IMR-90 (cell line): ENCODE measurements at regions not wholly inside any gene's neighbourhood (a gene's known extent, or its start where the extent isn't known, plus 50 kb on each side); places are given as distances from the start of the nearest gene placed in this dataset.
"Not testable (repeated sequence)": the region's sequence is repeated elsewhere in the genome, so short reads cannot be mapped to it uniquely, and the experiment has no call there.

Experiments
- ATAC-seq: fragments of 200-7000 bp; cut with Tn5 transposase; 2 replicates; pipeline ENCODE4 v1.9.1; 2020; ENCODE audit warnings: low read depth, mild to moderate bottlenecking, moderate library complexity
- BruUV-seq: library from RNA; stranded (reverse); fragments of 400-500 nt; replicated peaks from 2 replicates; lab custom pipeline; 2021; lab: Mats Ljungman, UMichigan
- CTCF ChIA-PET: fragments of 300-600 bp; formaldehyde crosslinking; extraction: SDS; loops from one replicate; lab custom pipeline; 2021; ENCODE audit warnings: antibody characterized with exemption; lab: Yijun Ruan, JAX
- POLR2A ChIA-PET: fragments of 300-600 bp; sonication (Branson Sonifier 250); formaldehyde crosslinking; loops from one replicate; lab custom pipeline; 2022; ENCODE audit warnings: antibody characterized with exemption; ENCODE audit not compliant: unreplicated experiment; lab: Charles Lee
- DNase-seq: peaks from one replicate; pipeline ENCODE4 v3.0.0; 2013
- H2AFZ ChIP-seq: replicated peaks from 2 replicates; pipeline ENCODE3; 2013; ENCODE audit warnings: low read length, mild to moderate bottlenecking; ENCODE audit not compliant: poor library complexity
- H2AK5ac ChIP-seq: 2 replicates; pipeline ENCODE4 v1.6.1; 2013; ENCODE audit warnings: low read depth, low read length, inconsistent platforms
- H2AK9ac ChIP-seq: replicated peaks from 2 replicates; pipeline ENCODE3; 2013; ENCODE audit warnings: mild to moderate bottlenecking, low read depth, low read length, moderate library complexity; ENCODE audit not compliant: poor library complexity
- H2BK120ac ChIP-seq: 2 replicates; pipeline ENCODE4 v1.6.1; 2013; ENCODE audit warnings: low read depth, low read length, inconsistent platforms
- H2BK15ac ChIP-seq: 3 replicates; pipeline ENCODE4 v1.6.1; 2013; ENCODE audit warnings: low read depth, low read length, inconsistent platforms
- H2BK20ac ChIP-seq: 2 replicates; pipeline ENCODE4 v1.6.1; 2013; ENCODE audit warnings: low read depth, mild to moderate bottlenecking, inconsistent platforms, low read length, moderate library complexity
- H2BK5ac ChIP-seq: 2 replicates; pipeline ENCODE4 v1.6.1; 2013; ENCODE audit warnings: mild to moderate bottlenecking, low read depth, low read length, inconsistent platforms; ENCODE audit not compliant: poor library complexity, severe bottlenecking
- H3K14ac ChIP-seq: replicated peaks from 2 replicates; pipeline ENCODE4 v1.6.1; 2013; ENCODE audit warnings: low read depth, low read length, inconsistent platforms
- H3K18ac ChIP-seq: 2 replicates; pipeline ENCODE4 v1.6.1; 2013; ENCODE audit warnings: low read depth, low read length, control low read depth
- H3K23ac ChIP-seq: 2 replicates; pipeline ENCODE4 v1.6.1; 2013; ENCODE audit warnings: low read depth, low read length, inconsistent platforms
- H3K27ac ChIP-seq: 2 replicates; pipeline ENCODE4 v1.5.1; 2013; ENCODE audit warnings: mild to moderate bottlenecking, control low read depth, low read length; ENCODE audit not compliant: insufficient read depth
- H3K27me3 ChIP-seq: 2 replicates; pipeline ENCODE4 v1.6.1; 2013; ENCODE audit warnings: low read length; ENCODE audit not compliant: control insufficient read depth, insufficient read depth
- H3K36me3 ChIP-seq: 2 replicates; pipeline ENCODE4 v1.6.1; 2013; ENCODE audit warnings: low read length, mixed read lengths; ENCODE audit not compliant: control insufficient read depth, insufficient read depth
- H3K4ac ChIP-seq: 2 replicates; pipeline ENCODE4 v1.6.1; 2013; ENCODE audit warnings: low read depth, low read length, inconsistent platforms
- H3K4me1 ChIP-seq: 2 replicates; pipeline ENCODE4 v1.6.1; 2013; ENCODE audit warnings: low read length, mixed read lengths; ENCODE audit not compliant: control insufficient read depth, insufficient read depth
- H3K4me2 ChIP-seq: 2 replicates; pipeline ENCODE4 v1.6.1; 2013; ENCODE audit warnings: low read depth, mild to moderate bottlenecking, control low read depth, low read length, moderate library complexity
- H3K4me3 ChIP-seq: 2 replicates; pipeline ENCODE4 v1.5.1; 2013; ENCODE audit warnings: low read depth, mild to moderate bottlenecking, control low read depth, low read length, moderate library complexity; ENCODE audit not compliant: insufficient read depth
- H3K56ac ChIP-seq: 2 replicates; pipeline ENCODE4 v1.6.1; 2013; ENCODE audit warnings: low read length, inconsistent platforms; ENCODE audit not compliant: insufficient read depth; ENCODE audit errors: extremely low read depth
- H3K79me1 ChIP-seq, 2 experiments: 2 replicates each; pipeline ENCODE4 v1.6.1; 2013; ENCODE audit warnings: low read length in 2 of 2, inconsistent platforms in 1 of 2, low read depth in 1 of 2
- H3K9ac ChIP-seq: 2 replicates; pipeline ENCODE4 v1.6.1; 2013; ENCODE audit warnings: low read depth, low read length, control low read depth
- H3K9me1 ChIP-seq: 2 replicates; pipeline ENCODE4 v1.6.1; 2013; ENCODE audit warnings: low read length, inconsistent platforms; ENCODE audit not compliant: insufficient read depth
- H3K9me3 ChIP-seq: 2 replicates; pipeline ENCODE4 v1.6.1; 2013; ENCODE audit warnings: low read length; ENCODE audit not compliant: control insufficient read depth, insufficient read depth
- H4K20me1 ChIP-seq: 2 replicates; pipeline ENCODE4 v1.6.1; 2013; ENCODE audit warnings: low read length, inconsistent platforms; ENCODE audit not compliant: insufficient read depth
- H4K5ac ChIP-seq: 2 replicates; pipeline ENCODE4 v1.6.1; 2013; ENCODE audit warnings: mild to moderate bottlenecking, low read depth, low read length, control low read depth
- H4K8ac ChIP-seq, 2 experiments: 2 replicates each; pipeline ENCODE4 v1.6.1; 2013; ENCODE audit warnings: low read depth in 2 of 2, low read length in 2 of 2, control low read depth in 1 of 2, inconsistent platforms in 1 of 2
- H4K91ac ChIP-seq: 2 replicates; pipeline ENCODE4 v1.6.1; 2013; ENCODE audit warnings: low read depth, low read length, inconsistent platforms; ENCODE audit not compliant: insufficient read depth
- WGBS, 2 experiments: methylation state at CpG; one replicate each; pipeline versions ENCODE4 v1.1.5 to v1.1.7; 2013; ENCODE audit warnings: missing lambda C conversion rate in 2 of 2; ENCODE audit not compliant: insufficient read length in 1 of 2; ENCODE audit errors: extremely low coverage in 2 of 2; 5-methylcytosine and 5-hydroxymethylcytosine counted together
- dilution Hi-C: fragments of 300-500 bp; cut with HindIII; formaldehyde crosslinking; loops from one replicate; pipeline ENCODE4 v1.14.3; 2018; ENCODE audit warnings: low sequenced_read_pairs; ENCODE audit not compliant: unreplicated experiment
- in situ Hi-C: fragments of 300-500 bp; cut with MboI; formaldehyde crosslinking; loops from 3 replicates; pipeline ENCODE4 v1.14.3; 2019; ENCODE audit warnings: low sequenced_read_pairs, inconsistent platforms, mixed read lengths
- intact Hi-C: fragments of 100-400 bp; cut with micrococcal nuclease; formaldehyde crosslinking; loops from 2 replicates; pipeline ENCODE4 v1.10.0; 2022

DNA sequence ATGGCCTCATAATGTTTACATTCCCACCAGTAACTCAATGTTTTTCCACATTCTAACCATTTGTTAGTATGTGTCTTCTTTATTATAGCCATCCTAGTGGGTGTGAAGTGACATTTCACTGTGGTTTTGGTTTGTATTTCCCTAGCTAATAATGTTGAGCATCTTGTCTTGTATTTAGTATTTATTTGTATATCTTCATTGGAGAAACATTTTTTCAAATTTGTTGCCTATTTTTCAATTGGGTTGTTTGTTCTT, 144.8 kb upstream of the NBPF19 start:
- H4K20me1 ChIP-seq, CTCF ChIA-PET, H3K4me3 ChIP-seq, H3K18ac ChIP-seq, H3K14ac ChIP-seq, H3K27me3 ChIP-seq, H3K4ac ChIP-seq, BruUV-seq, ATAC-seq, H4K8ac ChIP-seq, H2BK15ac ChIP-seq, H3K23ac ChIP-seq, H3K9ac ChIP-seq, H3K56ac ChIP-seq, intact Hi-C loops, DNase-seq, H3K79me1 ChIP-seq, in situ Hi-C loops, H4K5ac ChIP-seq, H3K36me3 ChIP-seq, H2AFZ ChIP-seq, H2BK120ac ChIP-seq, H3K9me3 ChIP-seq, POLR2A ChIA-PET, H3K9me1 ChIP-seq, H2AK5ac ChIP-seq, H2AK9ac ChIP-seq, H3K4me1 ChIP-seq, H2BK20ac ChIP-seq, H3K4me2 ChIP-seq, H2BK5ac ChIP-seq, H4K91ac ChIP-seq, H3K27ac ChIP-seq, dilution Hi-C loops: not testable (repeated sequence)

DNA sequence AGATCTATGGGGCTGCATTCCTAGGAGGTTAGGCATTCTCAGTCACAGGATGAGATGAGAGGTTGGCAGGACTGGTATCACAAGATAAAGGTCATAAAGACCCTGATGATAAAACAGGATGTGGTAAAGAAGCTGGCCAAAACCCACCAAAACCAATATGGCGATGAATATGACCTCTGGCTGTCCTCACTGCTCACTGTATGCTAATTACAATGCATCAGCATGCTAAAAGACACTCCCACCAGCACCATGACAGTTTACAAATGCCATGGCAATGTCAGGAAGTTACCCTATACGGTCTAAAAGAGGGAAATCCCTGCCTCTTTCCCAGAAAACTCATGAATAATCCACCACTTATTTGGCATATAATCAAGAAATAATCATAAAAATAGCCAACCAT, 138.8 kb upstream of the NBPF19 start:
- DNase-seq, H2AFZ ChIP-seq, H3K27me3 ChIP-seq, H4K8ac ChIP-seq, H2AK5ac ChIP-seq, H2BK15ac ChIP-seq, CTCF ChIA-PET, BruUV-seq, H3K4ac ChIP-seq, POLR2A ChIA-PET, H2BK5ac ChIP-seq, H3K4me2 ChIP-seq, ATAC-seq, H3K36me3 ChIP-seq, H3K79me1 ChIP-seq, H2AK9ac ChIP-seq, H3K56ac ChIP-seq, H3K18ac ChIP-seq, H3K27ac ChIP-seq, H3K14ac ChIP-seq, H3K9me1 ChIP-seq, H3K9ac ChIP-seq, H4K91ac ChIP-seq, dilution Hi-C loops, intact Hi-C loops, H2BK20ac ChIP-seq, H4K20me1 ChIP-seq, H3K23ac ChIP-seq, in situ Hi-C loops, H4K5ac ChIP-seq, H2BK120ac ChIP-seq, H3K4me3 ChIP-seq, H3K9me3 ChIP-seq, H3K4me1 ChIP-seq: not testable (repeated sequence)
- WGBS, 2 experiments = no CpG with 5 or more reads among the region's 2 CpGs
